ENCODE measurements at regions not wholly inside any gene's neighbourhood (a gene's known extent, or its start where the extent isn't known, plus 50 kb on each side); places are given as distances from the start of the nearest gene placed in this dataset.

GRCh38 chr10:8128511-8128910 is 74.0 kb downstream of the GATA3 start:
- Histone ChIP-seq H3K36me3 (replicated peaks; ENCODE audit: control insufficient read depth, insufficient read depth, low read length) (no peaks in the 10 kb centered on the region), H3K4me3 (ENCODE audit: insufficient read depth, low read depth, low read length) (no peak overlapping the region), H3K27me3 (ENCODE audit: control insufficient read depth, insufficient read depth, low read length) (no peaks in the 10 kb centered on the region)
- DNase-seq: no peak

GRCh38 chr10:8129438-8129837 is 75.0 kb downstream of the GATA3 start:
- Histone ChIP-seq H3K4me3 (ENCODE audit: insufficient read depth, low read depth, low read length) (no peak overlapping the region), H3K27me3 (ENCODE audit: control insufficient read depth, insufficient read depth, low read length) (no peaks in the 10 kb centered on the region)
- no peak for DNase-seq

GRCh38 chr10:8130973-8131911 is 76.8 kb downstream of the GATA3 start:
- H3K36me3 ChIP-seq (replicated peaks; ENCODE audit: control insufficient read depth, insufficient read depth, low read length): no peaks in the 10 kb centered on the region
- no peak overlapping the region for H3K4me3 ChIP-seq (ENCODE audit: insufficient read depth, low read depth, low read length)
- no peaks in the 10 kb centered on the region for H3K27me3 ChIP-seq (ENCODE audit: control insufficient read depth, insufficient read depth, low read length)
- no peak for DNase-seq

More at GRCh38 chr10:8129438-8129837, 75.0 kb downstream of the GATA3 start:
- H3K36me3 ChIP-seq (replicated peaks; ENCODE audit: control insufficient read depth, insufficient read depth, low read length): no peaks in the 10 kb centered on the region

GRCh38 chr10:8133146-8133545 is 78.7 kb downstream of the GATA3 start:
- no peak for DNase-seq
- H3K4me3 ChIP-seq (ENCODE audit: insufficient read depth, low read depth, low read length): no peak overlapping the region
- H3K27me3 ChIP-seq (ENCODE audit: control insufficient read depth, insufficient read depth, low read length): no peaks in the 10 kb centered on the region
- H3K36me3 ChIP-seq (replicated peaks; ENCODE audit: control insufficient read depth, insufficient read depth, low read length): no peaks in the 10 kb centered on the region

GRCh38 chr10:8136736-8137135 is 82.2 kb downstream of the GATA3 start:
- Histone ChIP-seq H3K27me3 (ENCODE audit: control insufficient read depth, insufficient read depth, low read length) (no peaks in the 10 kb centered on the region; the same call in 1 of the 2 replicates), H3K36me3 (replicated peaks; ENCODE audit: control insufficient read depth, insufficient read depth, low read length) (no peaks in the 10 kb centered on the region), H3K4me3 (ENCODE audit: insufficient read depth, low read depth, low read length) (no peak overlapping the region)
- DNase-seq: no peak

- Histone ChIP-seq H3K36me3 (replicated peaks; ENCODE audit: control insufficient read depth, insufficient read depth, low read length) (no peaks in the 10 kb centered on the region), H3K4me3 (ENCODE audit: insufficient read depth, low read depth, low read length) (no peak overlapping the region), H3K27me3 (ENCODE audit: control insufficient read depth, insufficient read depth, low read length) (no peaks in the 10 kb centered on the region; the same call in 1 of the 2 replicates)
- no peak for DNase-seq
Measured at GRCh38 chr10:8137272-8137681, 82.8 kb downstream of the GATA3 start.

GRCh38 chr10:8137726-8138125 is 83.2 kb downstream of the GATA3 start:
- Histone ChIP-seq H3K36me3 (replicated peaks; ENCODE audit: control insufficient read depth, insufficient read depth, low read length) (no peaks in the 10 kb centered on the region), H3K4me3 (ENCODE audit: insufficient read depth, low read depth, low read length) (no peak overlapping the region), H3K27me3 (ENCODE audit: control insufficient read depth, insufficient read depth, low read length) (no peaks in the 10 kb centered on the region; the same call in 1 of the 2 replicates)
- DNase-seq: no peak

GRCh38 chr10:8138471-8138870 is 84.0 kb downstream of the GATA3 start:
- no peak for DNase-seq
- Histone ChIP-seq H3K4me3 (ENCODE audit: insufficient read depth, low read depth, low read length) (no peak overlapping the region), H3K27me3 (ENCODE audit: control insufficient read depth, insufficient read depth, low read length) (no peaks in the 10 kb centered on the region; the same call in 1 of the 2 replicates), H3K36me3 (replicated peaks; ENCODE audit: control insufficient read depth, insufficient read depth, low read length) (no peaks in the 10 kb centered on the region)

GRCh38 chr10:8144496-8144895 is 90.0 kb downstream of the GATA3 start:
- Histone ChIP-seq H3K36me3 (replicated peaks; ENCODE audit: control insufficient read depth, insufficient read depth, low read length) (no peaks in the 10 kb centered on the region), H3K4me3 (ENCODE audit: insufficient read depth, low read depth, low read length) (no peak overlapping the region), H3K27me3 (ENCODE audit: control insufficient read depth, insufficient read depth, low read length) (no peaks in the 10 kb centered on the region)
- no peak for DNase-seq

- no peak for DNase-seq
- no peaks in the 10 kb centered on the region for H3K36me3 ChIP-seq (replicated peaks; ENCODE audit: control insufficient read depth, insufficient read depth, low read length)
- no peak overlapping the region for H3K4me3 ChIP-seq (ENCODE audit: insufficient read depth, low read depth, low read length)
Measured at GRCh38 chr10:8146650-8147049, 92.2 kb downstream of the GATA3 start.

GRCh38 chr10:8149991-8150390 is 95.5 kb downstream of the GATA3 start:
- Histone ChIP-seq H3K27me3 (ENCODE audit: control insufficient read depth, insufficient read depth, low read length) (no peaks in the 10 kb centered on the region), H3K36me3 (replicated peaks; ENCODE audit: control insufficient read depth, insufficient read depth, low read length) (no peaks in the 10 kb centered on the region), H3K4me3 (ENCODE audit: insufficient read depth, low read depth, low read length) (no peak overlapping the region)
- no peak for DNase-seq

More at GRCh38 chr10:8146650-8147049, 92.2 kb downstream of the GATA3 start:
- H3K27me3 ChIP-seq (ENCODE audit: control insufficient read depth, insufficient read depth, low read length): no peaks in the 10 kb centered on the region

GRCh38 chr10:8150401-8150905 is 96.0 kb downstream of the GATA3 start:
- peak; percentile 28 for DNase-seq
- Histone ChIP-seq H3K36me3 (replicated peaks; ENCODE audit: control insufficient read depth, insufficient read depth, low read length) (no peaks in the 10 kb centered on the region), H3K4me3 (ENCODE audit: insufficient read depth, low read depth, low read length) (no peak overlapping the region), H3K27me3 (ENCODE audit: control insufficient read depth, insufficient read depth, low read length) (no peaks in the 10 kb centered on the region)

GRCh38 chr10:8151086-8151485 is 96.6 kb downstream of the GATA3 start:
- no peak overlapping the region for H3K4me3 ChIP-seq (ENCODE audit: insufficient read depth, low read depth, low read length)
- no peaks in the 10 kb centered on the region for H3K27me3 ChIP-seq (ENCODE audit: control insufficient read depth, insufficient read depth, low read length)
- DNase-seq: no peak
- no peaks in the 10 kb centered on the region for H3K36me3 ChIP-seq (replicated peaks; ENCODE audit: control insufficient read depth, insufficient read depth, low read length)

GRCh38 chr10:8156918-8157317 is 102.4 kb downstream of the GATA3 start:
- DNase-seq: no peak
- no peaks in the 10 kb centered on the region for H3K36me3 ChIP-seq (replicated peaks; ENCODE audit: control insufficient read depth, insufficient read depth, low read length)
- no peak overlapping the region for H3K4me3 ChIP-seq (ENCODE audit: insufficient read depth, low read depth, low read length)
- no peaks in the 10 kb centered on the region; the same call in 1 of the 2 replicates for H3K27me3 ChIP-seq (ENCODE audit: control insufficient read depth, insufficient read depth, low read length)
